ENCODE measurements at regions not wholly inside any gene's neighbourhood (a gene's known extent, or its start where the extent isn't known, plus 50 kb on each side); places are given as distances from the start of the nearest gene placed in this dataset.

- DNase-seq: no peak
These were observed 644.8 kb downstream of the HACE1 start for GRCh38 chr6:104214901-104215300.

- DNase-seq: no peak
These were observed 646.6 kb downstream of the HACE1 start for GRCh38 chr6:104212977-104213668.

GRCh38 chr6:104207635-104208034 lies 652.1 kb downstream of the HACE1 start:
- DNase-seq: no peak

GRCh38 chr6:104201557-104201956 lies 658.2 kb downstream of the HACE1 start:
- no peak for DNase-seq

- DNase-seq: no peak
These were observed 672.1 kb downstream of the HACE1 start for GRCh38 chr6:104187616-104188015.

- DNase-seq: no peak
These were observed 672.9 kb downstream of the HACE1 start for GRCh38 chr6:104186831-104187230.

GRCh38 chr6:104183816-104184435 lies 675.8 kb downstream of the HACE1 start:
- DNase-seq: no peak

- DNase-seq: no peak
These were observed 676.9 kb downstream of the HACE1 start for GRCh38 chr6:104182811-104183210.

GRCh38 chr6:104173668-104174067 lies 686.1 kb downstream of the HACE1 start:
- DNase-seq: no peak

GRCh38 chr6:104170401-104170800 lies 689.3 kb downstream of the HACE1 start:
- no peak for DNase-seq

GRCh38 chr6:104166055-104166668 lies 693.6 kb downstream of the HACE1 start:
- DNase-seq: no peak

- no peak for DNase-seq
These were observed 697.6 kb downstream of the HACE1 start for GRCh38 chr6:104162036-104162669.

- no peak for DNase-seq
These were observed 700.6 kb downstream of the HACE1 start for GRCh38 chr6:104159045-104159618.

GRCh38 chr6:104143757-104144156 lies 716.0 kb downstream of the HACE1 start:
- DNase-seq: no peak

GRCh38 chr6:104134876-104135275 lies 724.8 kb downstream of the HACE1 start:
- DNase-seq: no peak

GRCh38 chr6:104130343-104130742 lies 729.4 kb downstream of the HACE1 start:
- no peak for DNase-seq

GRCh38 chr6:104126315-104127005 lies 733.3 kb downstream of the HACE1 start:
- no peak for DNase-seq

- no peak for DNase-seq
These were observed 736.5 kb downstream of the HACE1 start for GRCh38 chr6:104123227-104123626.

GRCh38 chr6:104118274-104118673 lies 741.4 kb downstream of the HACE1 start:
- DNase-seq: no peak

GRCh38 chr6:104109806-104110205 lies 749.9 kb downstream of the HACE1 start:
- DNase-seq: no peak

- no peak for DNase-seq
These were observed 751.1 kb downstream of the HACE1 start for GRCh38 chr6:104108634-104109033.
